Lower leg skin (tissue), 4 donors: ENCODE measurements at regions not wholly inside any gene's neighbourhood (a gene's known extent, or its start where the extent isn't known, plus 50 kb on each side); places are given as distances from the start of the nearest gene placed in this dataset.
"Not testable (repeated sequence)": the region's sequence is repeated elsewhere in the genome, so short reads cannot be mapped to it uniquely, and the experiment has no call there.

Experiments
- DNase-seq, 2 donors: peaks; one replicate each; pipeline ENCODE4 v3.0.0-alpha.2; 2019; ENCODE audit warnings: low spot score in 2 of 2
- H3K4me3 ChIP-seq: fragments of 200-600 bp; sonication (generic); 2 replicates; pipeline ENCODE4 v1.5.1; 2017; ENCODE audit warnings: mild to moderate bottlenecking, low read depth; ENCODE audit not compliant: poor library complexity, severe bottlenecking
- CTCF ChIP-seq, 3 donors: fragments of 450-650 bp; IDR thresholded peaks; one replicate each; pipeline ENCODE4 v1.5.1; 2016; ENCODE audit warnings: antibody characterized with exemption in 3 of 3, mild to moderate bottlenecking in 3 of 3, moderate library complexity in 2 of 3
- POLR2A ChIP-seq, 2 donors: fragments of 450-650 bp; IDR thresholded peaks; one replicate each; pipeline ENCODE4 v1.6.1; 2016 to 2017; ENCODE audit warnings: antibody characterized with exemption in 2 of 2, mild to moderate bottlenecking in 1 of 2, moderate library complexity in 1 of 2
- WGBS, 2 donors: methylation state at CpG; one replicate each; pipeline ENCODE4 v1.1.5; 2018; 5-methylcytosine and 5-hydroxymethylcytosine counted together
- intact Hi-C: fragments of 100-400 bp; cut with DNase I; formaldehyde crosslinking; loops from one replicate; pipeline ENCODE4 v1.15.0; 2023; ENCODE audit warnings: low total_unique reads

DNA sequence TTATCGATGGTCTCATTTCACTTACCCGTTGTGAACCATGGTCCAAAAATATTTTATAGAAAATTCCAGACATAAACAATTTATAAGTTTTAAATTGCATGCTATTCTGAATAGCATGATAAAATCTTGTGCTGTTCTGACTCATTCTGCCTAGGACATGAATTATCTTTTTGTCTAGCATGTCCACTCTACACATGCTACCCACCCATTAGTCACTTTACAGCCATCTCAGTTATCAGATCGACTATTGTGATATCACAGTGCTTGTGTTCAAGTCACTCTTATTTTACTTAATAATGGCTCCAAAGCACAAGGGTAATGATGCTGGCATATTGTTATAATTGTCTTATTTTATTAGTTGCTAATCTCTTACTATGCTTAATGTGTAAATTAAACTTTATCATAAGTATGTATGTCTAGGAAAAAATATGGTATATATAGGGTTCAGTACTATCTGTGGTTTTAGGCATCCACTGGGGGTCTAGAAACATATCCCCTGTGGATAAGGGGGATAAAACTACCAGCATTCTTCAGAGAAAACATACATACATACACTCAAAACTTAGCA, 252.0 kb upstream of the HTR1E start:
- intact Hi-C loops, result no loop called here
- no peak overlapping the region for H3K4me3 ChIP-seq
- TF ChIP-seq CTCF (IDR thresholded peaks at IDR 0.05), result no peak
- no peak for TF ChIP-seq POLR2A (IDR thresholded peaks at IDR 0.05)
- 82 to 84% methylated on average over 3 of the region's 3 CpGs for WGBS, 2 donors
- DNase-seq, result no peak

GRCh38 chr6:86683132-86683908, 254.0 kb upstream of the HTR1E start:
- no peak for DNase-seq
- 59 to 81% methylated on average over 1 of the region's 1 CpG for WGBS, 2 donors
- no peak for TF ChIP-seq CTCF (IDR thresholded peaks at IDR 0.05)
- TF ChIP-seq POLR2A (IDR thresholded peaks at IDR 0.05), result no peak
- no peak overlapping the region for H3K4me3 ChIP-seq
- intact Hi-C loops, result no loop called here

- H3K4me3 ChIP-seq, result no peak overlapping the region
- no peak for DNase-seq
- WGBS, 2 donors, result 78 to 96% methylated on average over 1 of the region's 1 CpG
- no peak for TF ChIP-seq POLR2A (IDR thresholded peaks at IDR 0.05)
- TF ChIP-seq CTCF (IDR thresholded peaks at IDR 0.05), result no peak
- intact Hi-C loops, result no loop called here
These were observed 255.0 kb upstream of the HTR1E start for GRCh38 chr6:86682297-86682696.

DNA sequence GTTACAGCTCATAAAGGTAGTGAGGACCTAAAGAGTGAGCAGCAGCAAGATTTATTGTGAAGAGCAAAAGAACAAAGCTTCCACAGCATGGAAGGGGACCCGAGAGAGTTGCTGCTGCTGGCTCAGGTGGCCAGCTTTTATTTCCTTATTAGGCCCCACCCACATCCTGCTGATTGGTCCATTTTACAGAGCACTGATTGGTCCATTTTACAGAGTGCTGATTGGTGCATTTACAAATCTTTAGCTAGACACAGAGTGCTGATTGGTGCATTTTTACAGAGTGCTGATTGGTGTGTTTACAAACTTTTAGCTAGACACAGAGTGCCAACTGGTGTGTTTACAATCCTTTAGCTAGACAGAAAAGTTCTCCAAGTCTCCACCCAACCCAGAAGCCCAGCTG, 256.2 kb upstream of the HTR1E start:
- intact Hi-C loops, DNase-seq, H3K4me3 ChIP-seq: not testable (repeated sequence)
- WGBS, 2 donors, result 73 to 76% methylated on average over 1 of the region's 1 CpG

DNA sequence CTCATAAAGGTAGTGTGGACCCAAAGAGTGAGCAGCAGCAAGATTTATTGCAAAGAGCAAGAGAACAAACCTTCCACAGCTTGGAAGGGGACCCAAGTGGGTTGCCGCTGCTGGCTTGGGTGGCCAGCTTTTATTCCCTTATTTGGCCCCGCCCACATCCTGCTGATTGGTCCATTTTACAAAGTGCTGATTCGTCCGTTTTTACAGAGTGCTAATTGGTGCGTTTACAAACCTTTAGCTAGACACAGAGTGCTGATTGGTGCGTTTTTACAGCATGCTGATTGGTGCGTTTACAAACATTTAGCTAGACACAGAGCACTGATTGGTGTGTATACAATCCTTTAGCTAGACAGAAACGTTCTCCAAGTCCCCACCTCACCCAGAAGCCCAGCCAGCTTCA, 265.2 kb upstream of the HTR1E start:
- intact Hi-C loops, DNase-seq, H3K4me3 ChIP-seq: not testable (repeated sequence)
- WGBS, 2 donors, result 68 to 70% methylated on average over 8 of the region's 8 CpGs

DNA sequence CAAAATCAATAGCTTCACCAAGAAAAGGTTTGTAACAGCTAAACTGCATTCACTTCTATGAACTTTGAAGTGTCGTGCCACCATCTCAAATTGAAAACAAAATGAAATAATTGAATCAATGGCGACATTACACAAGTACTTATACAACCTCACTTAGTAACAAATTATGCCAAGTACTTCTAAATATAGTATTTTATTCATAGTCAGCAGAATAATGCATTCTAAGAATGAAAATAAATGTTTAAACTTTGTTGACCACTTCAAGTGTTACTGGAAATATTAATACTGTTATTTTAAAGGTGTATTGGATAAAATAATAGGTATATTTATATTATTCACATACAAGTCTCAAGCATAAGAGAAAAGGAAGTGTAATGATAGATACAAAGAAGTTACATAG, 280.1 kb upstream of the HTR1E start:
- TF ChIP-seq POLR2A (IDR thresholded peaks at IDR 0.05) (no peak), CTCF (IDR thresholded peaks at IDR 0.05) (no peak)
- H3K4me3 ChIP-seq, result no peak overlapping the region
- no peak for DNase-seq
- 64 to 67% methylated on average over 2 of the region's 2 CpGs for WGBS, 2 donors
- intact Hi-C loops, result no loop called here

GRCh38 chr6:86629123-86629522, 308.2 kb upstream of the HTR1E start:
- intact Hi-C loops, result no loop called here
- 16 to 19% methylated on average over 1 of the region's 1 CpG for WGBS, 2 donors
- no peak overlapping the region for H3K4me3 ChIP-seq
- no peak for TF ChIP-seq CTCF (IDR thresholded peaks at IDR 0.05)
- no peak for TF ChIP-seq POLR2A (IDR thresholded peaks at IDR 0.05)
- DNase-seq, result no peak
